Stimulated activated CD4-positive, alpha-beta T cell treated with anti-CD3 and anti-CD28 coated beads, Interleukin-15, amount 100 ng/mL, for 48 hours (primary cell): ENCODE measurements at regions not wholly inside any gene's neighbourhood (a gene's known extent, or its start where the extent isn't known, plus 50 kb on each side); places are given as distances from the start of the nearest gene placed in this dataset.

Experiments
- DNase-seq, 2 donors: peaks; one replicate each; pipeline ENCODE4 v3.0.0-alpha.2; 2020; ENCODE audit warnings: low read depth in 2 of 2

GRCh38 chr9:108550106-108550505 lies 305.7 kb downstream of the ACTL7B start:
- DNase-seq: no peak

DNA sequence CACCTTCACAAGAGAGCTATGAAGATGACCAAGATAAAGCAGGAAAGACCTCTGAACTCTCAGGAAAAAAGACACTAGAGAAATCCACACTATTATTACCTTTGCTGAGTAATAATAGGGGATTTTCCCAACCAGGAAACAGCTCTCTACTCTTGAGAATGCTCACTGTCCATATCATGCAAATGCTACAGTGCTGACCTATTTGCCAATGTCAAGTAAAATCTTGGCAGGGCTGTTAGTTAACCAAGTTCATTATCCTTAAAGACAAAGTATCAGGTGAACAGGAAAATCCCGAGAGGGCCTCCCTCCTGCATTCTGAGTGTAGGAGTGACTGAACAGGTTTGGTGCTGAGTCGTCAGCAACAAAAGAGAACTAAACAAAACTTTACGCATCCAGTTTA lies 306.6 kb downstream of the ACTL7B start:
- no peak for DNase-seq

GRCh38 chr9:108547411-108548135 lies 308.2 kb downstream of the ACTL7B start:
- no peak for DNase-seq

DNA sequence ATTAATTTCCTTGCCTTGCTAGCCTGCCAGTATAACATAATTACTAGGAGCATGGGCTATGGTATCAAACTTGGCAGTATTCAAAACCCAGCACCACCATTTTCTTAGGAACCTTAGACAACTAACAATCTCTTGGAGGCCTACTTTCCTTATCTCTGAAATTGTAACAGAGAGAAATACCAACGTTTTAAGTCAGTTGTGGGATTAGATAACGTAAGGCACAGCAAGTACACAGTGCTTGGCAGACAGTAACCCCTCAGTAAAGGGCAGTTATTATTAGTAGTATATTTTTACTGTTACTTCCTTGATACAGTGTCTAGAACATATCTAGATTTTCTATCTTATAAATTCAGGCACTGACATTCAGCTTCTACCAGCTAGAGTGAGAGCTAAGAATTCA lies 309.6 kb downstream of the ACTL7B start:
- DNase-seq: no peak

DNA sequence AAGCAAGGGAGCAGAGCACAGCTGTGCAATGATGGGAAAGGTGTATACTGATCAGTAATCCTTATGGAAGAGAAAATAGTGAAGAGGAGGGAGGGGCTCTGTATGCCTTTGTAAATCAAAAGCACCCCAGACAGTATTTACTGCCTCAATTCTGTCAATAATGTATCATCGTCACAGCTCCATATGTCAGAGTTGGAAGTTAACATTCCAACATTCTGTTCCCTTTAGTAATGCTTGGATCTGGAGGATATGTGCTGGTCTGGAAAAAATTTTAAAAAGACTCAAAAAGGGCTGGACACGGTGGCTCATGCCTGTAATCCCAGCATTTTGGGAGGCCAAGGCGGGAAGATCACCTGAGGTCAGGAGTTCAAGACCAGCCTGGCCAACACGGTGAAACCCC lies 310.4 kb downstream of the ACTL7B start:
- DNase-seq: no peak

- no peak for DNase-seq
These were observed 310.9 kb downstream of the ACTL7B start for GRCh38 chr9:108544866-108545265.

- no peak for DNase-seq
These were observed 312.5 kb downstream of the ACTL7B start for GRCh38 chr9:108543251-108543778.

- no peak for DNase-seq
These were observed 318.0 kb downstream of the ACTL7B start for GRCh38 chr9:108537756-108538155.

- DNase-seq: no peak
These were observed 318.8 kb downstream of the ACTL7B start for GRCh38 chr9:108536836-108537601.

- no peak for DNase-seq
These were observed 320.3 kb downstream of the ACTL7B start for GRCh38 chr9:108535526-108535925.

- DNase-seq: no peak
These were observed 321.0 kb downstream of the ACTL7B start for GRCh38 chr9:108534741-108535140.

- DNase-seq: no peak
These were observed 325.6 kb downstream of the ACTL7B start for GRCh38 chr9:108530141-108530540.

- DNase-seq: no peak
These were observed 327.6 kb downstream of the ACTL7B start for GRCh38 chr9:108528231-108528630.

DNA sequence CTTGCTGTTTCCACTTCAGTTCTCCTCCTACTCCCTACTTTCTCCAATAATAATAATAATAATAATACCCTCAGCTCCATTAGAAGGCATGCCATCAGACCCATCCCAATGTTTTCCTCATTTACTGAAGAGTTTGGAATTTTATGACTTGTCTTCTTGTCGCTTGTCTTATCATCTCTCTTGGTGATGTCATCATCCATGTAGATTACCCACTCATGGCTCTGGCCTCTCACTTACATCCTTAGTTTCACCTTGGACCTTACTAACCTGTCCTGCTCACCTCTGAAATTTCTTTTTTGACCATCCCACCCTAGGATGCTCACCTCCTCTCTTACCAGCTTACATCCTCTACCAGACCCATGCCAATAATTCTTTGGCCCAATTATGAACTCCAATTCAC lies 329.3 kb downstream of the ACTL7B start:
- DNase-seq: no peak

GRCh38 chr9:108525186-108525585 lies 330.6 kb downstream of the ACTL7B start:
- no peak for DNase-seq

GRCh38 chr9:108521063-108521590 lies 334.7 kb downstream of the ACTL7B start:
- DNase-seq: no peak

DNA sequence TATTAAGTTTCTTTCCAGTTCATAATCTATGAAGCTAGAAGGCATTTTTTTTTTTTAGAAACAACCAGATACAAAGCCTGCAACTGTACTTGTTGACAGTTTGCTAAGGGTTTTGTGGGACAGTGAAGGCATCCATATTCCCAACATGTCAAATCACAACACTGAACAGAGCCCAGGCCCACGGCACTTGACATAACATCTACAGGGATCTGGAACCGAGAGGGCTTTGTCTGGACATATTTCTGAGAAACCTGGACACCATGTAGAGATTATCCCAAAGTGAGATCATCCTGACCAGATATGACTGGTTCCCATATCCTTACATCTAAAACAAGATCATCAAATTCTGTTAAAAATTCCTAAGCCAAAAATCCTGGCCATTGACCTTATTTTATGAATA lies 336.3 kb downstream of the ACTL7B start:
- no peak for DNase-seq

DNA sequence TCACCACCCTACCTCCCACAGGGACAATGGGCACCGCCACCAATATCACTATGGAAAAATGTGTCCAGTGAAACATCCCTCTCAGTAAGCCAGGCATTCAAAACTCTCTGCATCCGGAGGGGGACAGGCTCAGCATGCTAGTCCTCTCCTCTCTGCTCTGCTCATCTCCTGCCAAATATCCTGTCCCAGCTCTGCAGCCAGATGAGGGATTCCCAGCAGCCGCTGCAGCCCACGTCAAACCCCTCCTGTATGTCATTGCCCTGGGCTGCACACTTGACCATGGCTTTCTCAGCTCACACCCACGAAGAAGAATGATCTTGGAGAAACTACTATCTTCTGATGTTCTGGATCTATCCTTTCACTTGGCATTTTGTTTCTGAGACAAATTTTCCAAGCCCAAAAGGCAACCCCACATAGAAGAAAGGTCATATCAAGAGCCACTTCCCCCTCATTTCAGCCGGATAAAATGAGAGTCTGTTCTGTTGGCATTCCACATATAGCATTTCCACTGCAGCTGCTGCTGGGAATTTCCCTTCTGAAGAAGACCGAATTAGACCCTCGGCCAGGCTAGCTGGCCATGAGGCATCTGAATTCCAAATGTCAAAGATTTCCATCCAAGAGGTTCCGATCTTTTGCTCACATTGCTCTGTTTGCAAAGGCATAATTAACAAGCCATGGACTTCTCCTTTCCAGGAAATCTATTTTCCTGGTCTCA lies 338.0 kb downstream of the ACTL7B start:
- DNase-seq: no peak

DNA sequence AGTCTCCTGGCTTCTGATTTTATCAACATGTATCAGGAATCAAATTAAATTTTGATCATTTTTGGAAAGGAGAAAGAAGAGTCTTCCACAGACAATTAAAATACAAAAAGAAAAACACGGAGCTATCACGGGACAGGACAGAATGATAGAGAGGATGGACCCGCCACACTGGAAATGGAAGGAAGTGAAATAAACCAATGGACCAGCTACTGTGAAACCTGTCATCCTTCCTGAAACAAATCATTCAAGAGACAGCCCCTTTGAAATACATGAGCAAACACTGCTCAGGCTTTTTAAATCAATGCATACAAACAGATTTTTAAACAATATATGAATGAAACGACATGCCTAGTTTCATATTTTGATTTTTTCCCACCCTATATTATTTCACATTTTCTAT lies 339.4 kb downstream of the ACTL7B start:
- no peak for DNase-seq

GRCh38 chr9:108515856-108516255 lies 339.9 kb downstream of the ACTL7B start:
- no peak for DNase-seq

DNA sequence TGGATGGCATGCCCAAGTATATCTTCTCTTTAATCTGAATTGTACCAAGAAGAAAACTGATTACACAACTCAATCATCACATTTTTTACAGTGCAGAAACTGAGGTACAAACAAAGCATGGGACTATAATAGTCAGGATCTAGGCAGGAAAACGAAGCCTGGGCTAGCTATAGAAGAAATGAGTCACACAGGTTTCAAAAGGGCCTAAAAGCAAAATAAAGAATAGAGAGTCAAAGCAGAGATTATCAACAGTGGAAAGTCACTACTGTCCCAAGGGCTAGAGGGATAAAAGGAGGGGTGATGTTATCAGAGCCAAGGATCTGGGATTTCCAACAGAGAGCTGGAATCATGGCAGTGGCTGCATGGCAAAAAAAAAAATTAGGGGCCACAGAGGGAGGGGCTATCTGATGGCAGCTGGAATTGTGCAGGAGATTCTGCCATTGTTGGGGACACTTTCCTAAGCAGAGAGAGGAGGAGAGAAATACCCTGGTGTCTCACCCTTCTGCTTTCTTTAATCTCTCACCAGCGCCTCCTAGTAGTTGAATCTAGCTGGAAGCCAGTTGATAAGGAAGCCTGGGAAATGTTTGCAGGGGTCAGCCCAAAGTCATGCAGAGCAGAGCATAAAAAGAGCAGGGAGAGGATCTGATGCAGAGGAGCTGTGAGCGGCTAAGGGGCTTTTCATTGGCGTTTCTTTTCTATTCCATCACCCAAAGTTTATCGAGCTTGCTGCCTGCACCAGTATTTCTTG lies 343.2 kb downstream of the ACTL7B start:
- no peak for DNase-seq

- no peak for DNase-seq
These were observed 344.5 kb downstream of the ACTL7B start for GRCh38 chr9:108511307-108511706.
